MCF 10A (cell line): ENCODE measurements at regions not wholly inside any gene's neighbourhood (a gene's known extent, or its start where the extent isn't known, plus 50 kb on each side); places are given as distances from the start of the nearest gene placed in this dataset.

Experiments used
- BruUV-seq: library from RNA; stranded (reverse); fragments of 400-500 nt; replicated peaks from 2 replicates; lab custom pipeline; 2021; lab: Mats Ljungman, UMichigan
- CTCF ChIA-PET: fragments of 300-600 bp; sonication (Branson Sonifier 250); formaldehyde crosslinking; extraction: SDS; loops from one replicate; lab custom pipeline; 2021; ENCODE audit warnings: antibody characterized with exemption, inconsistent platforms; lab: Yijun Ruan, JAX
- POLR2A ChIA-PET: fragments of 300-600, 350-650 bp; sonication (Branson Sonifier 250); formaldehyde crosslinking; extraction: SDS; loops from one replicate; lab custom pipeline; 2020; ENCODE audit warnings: antibody characterized with exemption, inconsistent platforms; lab: Yijun Ruan, JAX
- DNase-seq: peaks from one replicate; pipeline ENCODE4 v3.0.0-alpha.2; 2018; ENCODE audit not compliant: unreplicated experiment
- H3K27ac Mint-ChIP-seq: one replicate; pipeline ENCODE4 v1.8.0; 2022; ENCODE audit warnings: mild to moderate bottlenecking, low read depth, mixed read lengths; ENCODE audit not compliant: unreplicated experiment
- H3K27me3 Mint-ChIP-seq: one replicate; pipeline ENCODE4 v1.8.0; 2022; ENCODE audit warnings: mixed read lengths; ENCODE audit not compliant: insufficient read depth, unreplicated experiment
- H3K36me3 Mint-ChIP-seq: one replicate; pipeline ENCODE4 v1.8.0; 2022; ENCODE audit warnings: mild to moderate bottlenecking, moderate library complexity, mixed read lengths; ENCODE audit not compliant: insufficient read depth, unreplicated experiment
- H3K4me1 Mint-ChIP-seq: one replicate; pipeline ENCODE4 v1.8.0; 2022; ENCODE audit warnings: mixed read lengths; ENCODE audit not compliant: insufficient read depth, unreplicated experiment
- H3K4me3 Mint-ChIP-seq: one replicate; pipeline ENCODE4 v1.8.0; 2022; ENCODE audit warnings: mild to moderate bottlenecking, moderate library complexity, mixed read lengths; ENCODE audit not compliant: unreplicated experiment
- H3K9me3 Mint-ChIP-seq: one replicate; pipeline ENCODE4 v1.8.0; 2022; ENCODE audit warnings: mixed read lengths; ENCODE audit not compliant: unreplicated experiment
- intact Hi-C: fragments of 100-400 bp; cut with micrococcal nuclease; formaldehyde crosslinking; loops from 2 replicates; pipeline ENCODE4 v1.14.1; 2022
- TF ChIP-seq, protein P1 (sequence below): fragments of 200-600 bp; IDR thresholded peaks from one replicate; pipeline ENCODE4 v1.8.0; 2022; ENCODE audit warnings: antibody characterized with exemption, mild to moderate bottlenecking; ENCODE audit not compliant: unreplicated experiment

DNA sequence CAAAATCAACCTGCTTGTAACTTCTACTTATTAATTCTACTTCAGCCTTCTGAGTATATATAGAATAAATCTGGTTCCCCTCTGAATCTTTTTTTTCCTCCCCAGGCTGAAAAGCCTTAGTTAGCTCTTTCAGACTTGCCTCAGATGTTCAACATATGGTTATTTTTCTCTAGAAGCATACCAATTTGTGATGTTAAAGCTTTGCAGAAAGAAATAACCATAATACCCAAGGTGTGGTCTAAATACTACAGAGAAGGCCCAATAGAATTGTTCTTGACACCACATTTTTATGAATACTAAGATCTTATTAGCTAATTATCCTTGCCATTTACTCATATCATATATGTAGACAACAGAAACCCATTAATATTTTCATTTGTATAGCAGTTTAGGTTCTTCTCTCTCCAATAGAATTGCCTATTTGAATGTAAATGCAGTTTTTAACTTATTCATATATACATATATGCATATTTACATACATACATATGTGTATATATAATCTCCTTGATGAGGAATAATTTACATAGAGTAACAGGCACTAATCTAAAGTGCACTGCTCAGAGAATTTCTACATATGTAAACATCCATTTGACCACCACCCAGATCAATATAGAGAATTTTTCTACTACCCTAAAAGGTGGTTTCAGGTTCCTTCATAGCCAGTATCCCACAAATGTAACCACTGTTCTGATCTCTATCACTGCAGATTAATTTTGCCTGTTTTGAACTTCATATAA lies 175.2 kb upstream of the IVNS1ABP start:
- H3K27ac Mint-ChIP-seq: no peak overlapping the region
- no peaks in the 10 kb centered on the region for H3K27me3 Mint-ChIP-seq
- H3K4me1 Mint-ChIP-seq: no peaks in the 10 kb centered on the region
- ChIA-PET POLR2A (interaction anchor here (0.7 to 1.7 kb wide), 2 partner anchors 9 to 79 kb away, joined by 3 to 5 read pairs; no protein-coding TSS in a partner anchor), CTCF (interaction anchor here (0.7 to 2.0 kb wide), 3 partner anchors 8 to 178 kb away, joined by 3 to 4 read pairs (median 4); no protein-coding TSS in a partner anchor)
- DNase-seq: no peak
- H3K36me3 Mint-ChIP-seq: no peaks in the 10 kb centered on the region
- no TSS peak for BruUV-seq
- intact Hi-C loops: loop anchor here (10.0 kb wide), 1 partner anchor 77 kb away; no protein-coding TSS in a partner anchor
- TF ChIP-seq, protein P1, sequence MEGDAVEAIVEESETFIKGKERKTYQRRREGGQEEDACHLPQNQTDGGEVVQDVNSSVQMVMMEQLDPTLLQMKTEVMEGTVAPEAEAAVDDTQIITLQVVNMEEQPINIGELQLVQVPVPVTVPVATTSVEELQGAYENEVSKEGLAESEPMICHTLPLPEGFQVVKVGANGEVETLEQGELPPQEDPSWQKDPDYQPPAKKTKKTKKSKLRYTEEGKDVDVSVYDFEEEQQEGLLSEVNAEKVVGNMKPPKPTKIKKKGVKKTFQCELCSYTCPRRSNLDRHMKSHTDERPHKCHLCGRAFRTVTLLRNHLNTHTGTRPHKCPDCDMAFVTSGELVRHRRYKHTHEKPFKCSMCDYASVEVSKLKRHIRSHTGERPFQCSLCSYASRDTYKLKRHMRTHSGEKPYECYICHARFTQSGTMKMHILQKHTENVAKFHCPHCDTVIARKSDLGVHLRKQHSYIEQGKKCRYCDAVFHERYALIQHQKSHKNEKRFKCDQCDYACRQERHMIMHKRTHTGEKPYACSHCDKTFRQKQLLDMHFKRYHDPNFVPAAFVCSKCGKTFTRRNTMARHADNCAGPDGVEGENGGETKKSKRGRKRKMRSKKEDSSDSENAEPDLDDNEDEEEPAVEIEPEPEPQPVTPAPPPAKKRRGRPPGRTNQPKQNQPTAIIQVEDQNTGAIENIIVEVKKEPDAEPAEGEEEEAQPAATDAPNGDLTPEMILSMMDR: no peak
- H3K9me3 Mint-ChIP-seq: no peaks in the 10 kb centered on the region
- no peak overlapping the region for H3K4me3 Mint-ChIP-seq

DNA sequence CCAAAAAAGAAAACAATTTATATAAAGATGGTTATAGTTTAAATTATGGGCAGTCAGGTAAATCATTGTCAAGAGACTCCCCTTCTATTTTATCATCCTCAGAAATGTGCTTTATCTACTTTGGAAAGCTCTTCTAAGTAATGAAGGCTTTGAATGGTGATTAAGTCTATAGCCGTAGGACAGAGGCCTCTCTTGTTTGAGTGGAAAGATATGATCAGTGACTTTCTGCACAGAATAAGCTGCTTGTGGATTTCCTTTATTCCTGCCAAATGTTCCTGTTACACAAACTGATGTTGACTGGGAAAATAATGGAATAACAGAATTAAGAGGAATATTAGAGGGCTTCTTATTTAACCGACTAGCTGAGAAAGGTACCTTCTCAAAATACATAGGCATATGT lies 174.6 kb upstream of the IVNS1ABP start:
- no peaks in the 10 kb centered on the region for H3K9me3 Mint-ChIP-seq
- no peaks in the 10 kb centered on the region for H3K27me3 Mint-ChIP-seq
- intact Hi-C loops: loop anchor here (10.0 kb wide), 1 partner anchor 77 kb away; no protein-coding TSS in a partner anchor
- H3K36me3 Mint-ChIP-seq: no peaks in the 10 kb centered on the region
- ChIA-PET CTCF (interaction anchor here (0.7 to 2.0 kb wide), 3 partner anchors 8 to 178 kb away, joined by 3 to 4 read pairs (median 4); no protein-coding TSS in a partner anchor), POLR2A (interaction anchor here (0.7 kb wide), 1 partner anchor 78 kb away, joined by 3 read pairs; no protein-coding TSS in a partner anchor)
- BruUV-seq: no TSS peak
- H3K4me3 Mint-ChIP-seq: no peak overlapping the region
- no peaks in the 10 kb centered on the region for H3K4me1 Mint-ChIP-seq
- TF ChIP-seq, protein P1: no peak
- H3K27ac Mint-ChIP-seq: no peak overlapping the region
- DNase-seq: no peak

- DNase-seq: no peak
- no peaks in the 10 kb centered on the region for H3K27me3 Mint-ChIP-seq
- no peaks in the 10 kb centered on the region for H3K4me1 Mint-ChIP-seq
- ChIA-PET POLR2A (no interaction called here), CTCF (no interaction called here)
- H3K27ac Mint-ChIP-seq: no peak overlapping the region
- TF ChIP-seq, protein P1: no peak
- intact Hi-C loops: loop anchor here (10.0 kb wide), 1 partner anchor 76 kb away; no protein-coding TSS in a partner anchor
- no peak overlapping the region for H3K4me3 Mint-ChIP-seq
- H3K36me3 Mint-ChIP-seq: no peaks in the 10 kb centered on the region
- H3K9me3 Mint-ChIP-seq: no peaks in the 10 kb centered on the region
- BruUV-seq: no TSS peak
Measured at GRCh38 chr1:185490924-185491323, 173.9 kb upstream of the IVNS1ABP start.

DNA sequence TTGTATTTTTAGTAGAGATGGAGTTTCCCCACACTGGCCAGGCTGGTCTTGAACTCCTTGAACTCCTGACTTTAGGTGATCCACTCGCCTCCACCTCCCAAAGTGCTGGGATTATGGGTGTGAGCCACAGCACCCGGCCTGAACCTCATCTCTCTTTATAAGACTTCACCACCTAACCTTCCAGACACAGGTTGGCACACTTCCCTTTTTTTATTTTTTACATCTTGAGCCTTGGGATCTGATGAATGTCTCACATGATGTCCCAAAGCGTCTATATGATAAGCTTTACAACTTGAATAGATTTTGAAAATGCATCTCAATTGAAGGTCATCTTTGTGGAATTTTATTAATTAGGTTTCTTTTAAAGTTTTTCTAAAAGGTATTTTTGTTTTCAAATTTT lies 172.4 kb upstream of the IVNS1ABP start:
- H3K4me1 Mint-ChIP-seq: peaks cover 2% of the 10 kb centered on the region
- no TSS peak for BruUV-seq
- H3K36me3 Mint-ChIP-seq: no peaks in the 10 kb centered on the region
- intact Hi-C loops: no loop called here
- POLR2A ChIA-PET: no interaction called here
- TF ChIP-seq, protein P1: no peak
- no peak overlapping the region for H3K4me3 Mint-ChIP-seq
- H3K9me3 Mint-ChIP-seq: no peaks in the 10 kb centered on the region
- no peaks in the 10 kb centered on the region for H3K27me3 Mint-ChIP-seq
- no peak overlapping the region for H3K27ac Mint-ChIP-seq
- no peak for DNase-seq
- CTCF ChIA-PET: interaction anchor here (0.6 to 1.1 kb wide), 2 partner anchors 181 to 600 kb away, joined by 3 to 5 read pairs; no protein-coding TSS in a partner anchor
